ENCODE measurements at regions not wholly inside any gene's neighbourhood (a gene's known extent, or its start where the extent isn't known, plus 50 kb on each side); places are given as distances from the start of the nearest gene placed in this dataset.

DNA sequence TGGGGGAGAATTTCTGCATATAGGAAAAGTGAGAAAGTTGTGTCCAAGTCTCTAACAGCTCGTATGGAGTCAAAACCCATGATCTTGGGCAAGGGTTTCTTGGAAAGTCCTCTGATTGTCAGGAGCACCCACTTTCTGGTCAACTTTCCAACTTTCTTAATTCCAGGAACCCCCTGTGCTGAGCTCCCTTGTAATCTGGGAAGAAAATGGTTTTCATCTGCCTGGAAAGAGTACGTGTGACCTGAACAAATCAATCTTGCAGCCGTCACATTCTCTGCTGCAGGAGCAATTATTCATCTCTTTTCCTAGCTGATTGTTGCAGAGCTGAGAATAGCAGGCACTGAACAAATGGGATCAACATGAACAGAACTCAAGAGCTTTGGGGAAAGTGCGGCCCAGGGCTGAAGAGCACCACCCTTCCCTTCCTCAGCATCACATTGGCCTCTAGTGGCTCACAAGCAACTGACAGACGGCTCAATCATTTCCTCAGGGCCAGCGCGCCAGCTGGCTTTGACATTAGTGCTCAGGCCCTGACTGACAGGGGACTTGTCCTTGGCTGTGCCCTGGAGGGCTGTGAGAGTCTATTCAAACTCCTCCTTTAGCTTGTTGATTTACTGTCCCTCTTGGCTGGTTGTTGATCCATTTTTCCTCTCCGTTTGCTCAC is 295.2 kb downstream of the HLX start:
- Histone ChIP-seq H3K9me3 (peaks cover 0 to 9% of the 10 kb centered on the region in 2 donors), H3K27me3 (no peaks in the 10 kb centered on the region), H3K27ac (no peak overlapping the region), H3K4me1 (peaks cover 0 to 2% of the 10 kb centered on the region in 2 donors), H3K36me3 (no peaks in the 10 kb centered on the region), H3K4me3 (no peak overlapping the region)
- ATAC-seq (no peak), DNase-seq (peak in 3 of 4 donors; percentile 8 to 47 (median 24))
- TF ChIP-seq, protein P1, sequence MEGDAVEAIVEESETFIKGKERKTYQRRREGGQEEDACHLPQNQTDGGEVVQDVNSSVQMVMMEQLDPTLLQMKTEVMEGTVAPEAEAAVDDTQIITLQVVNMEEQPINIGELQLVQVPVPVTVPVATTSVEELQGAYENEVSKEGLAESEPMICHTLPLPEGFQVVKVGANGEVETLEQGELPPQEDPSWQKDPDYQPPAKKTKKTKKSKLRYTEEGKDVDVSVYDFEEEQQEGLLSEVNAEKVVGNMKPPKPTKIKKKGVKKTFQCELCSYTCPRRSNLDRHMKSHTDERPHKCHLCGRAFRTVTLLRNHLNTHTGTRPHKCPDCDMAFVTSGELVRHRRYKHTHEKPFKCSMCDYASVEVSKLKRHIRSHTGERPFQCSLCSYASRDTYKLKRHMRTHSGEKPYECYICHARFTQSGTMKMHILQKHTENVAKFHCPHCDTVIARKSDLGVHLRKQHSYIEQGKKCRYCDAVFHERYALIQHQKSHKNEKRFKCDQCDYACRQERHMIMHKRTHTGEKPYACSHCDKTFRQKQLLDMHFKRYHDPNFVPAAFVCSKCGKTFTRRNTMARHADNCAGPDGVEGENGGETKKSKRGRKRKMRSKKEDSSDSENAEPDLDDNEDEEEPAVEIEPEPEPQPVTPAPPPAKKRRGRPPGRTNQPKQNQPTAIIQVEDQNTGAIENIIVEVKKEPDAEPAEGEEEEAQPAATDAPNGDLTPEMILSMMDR (IDR thresholded peaks at IDR 0.05), result no peak
- intact Hi-C loops (cut with DNase I), result no loop called here

DNA sequence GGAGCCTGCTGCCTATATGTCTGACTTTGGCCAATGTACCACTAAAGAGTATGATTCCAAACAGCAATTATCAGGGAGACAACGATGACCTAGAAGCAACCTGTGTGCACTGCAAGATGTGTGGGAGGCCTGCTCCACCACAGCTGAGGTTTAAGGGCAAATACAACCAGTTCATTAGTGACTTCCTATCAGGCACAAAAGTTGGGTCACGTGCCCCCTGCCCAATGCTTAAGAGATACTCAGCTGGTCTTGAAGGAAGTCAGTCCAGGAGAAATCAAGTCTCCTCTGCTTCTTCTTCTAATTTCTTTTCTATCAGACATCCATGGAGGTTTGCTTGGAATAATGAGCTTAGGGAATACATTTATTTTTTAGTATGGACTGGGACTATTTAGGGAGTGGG is 296.0 kb downstream of the HLX start:
- no peaks in the 10 kb centered on the region for H3K4me1 ChIP-seq
- H3K36me3 ChIP-seq, result no peaks in the 10 kb centered on the region
- ATAC-seq (no peak), DNase-seq (no peak)
- intact Hi-C loops (cut with DNase I), result no loop called here
- peaks cover 0 to 9% of the 10 kb centered on the region in 2 donors for H3K9me3 ChIP-seq
- no peak overlapping the region for H3K27ac ChIP-seq
- TF ChIP-seq, protein P1 (IDR thresholded peaks at IDR 0.05), result no peak
- no peak overlapping the region for H3K4me3 ChIP-seq
- H3K27me3 ChIP-seq, result no peaks in the 10 kb centered on the region

DNA sequence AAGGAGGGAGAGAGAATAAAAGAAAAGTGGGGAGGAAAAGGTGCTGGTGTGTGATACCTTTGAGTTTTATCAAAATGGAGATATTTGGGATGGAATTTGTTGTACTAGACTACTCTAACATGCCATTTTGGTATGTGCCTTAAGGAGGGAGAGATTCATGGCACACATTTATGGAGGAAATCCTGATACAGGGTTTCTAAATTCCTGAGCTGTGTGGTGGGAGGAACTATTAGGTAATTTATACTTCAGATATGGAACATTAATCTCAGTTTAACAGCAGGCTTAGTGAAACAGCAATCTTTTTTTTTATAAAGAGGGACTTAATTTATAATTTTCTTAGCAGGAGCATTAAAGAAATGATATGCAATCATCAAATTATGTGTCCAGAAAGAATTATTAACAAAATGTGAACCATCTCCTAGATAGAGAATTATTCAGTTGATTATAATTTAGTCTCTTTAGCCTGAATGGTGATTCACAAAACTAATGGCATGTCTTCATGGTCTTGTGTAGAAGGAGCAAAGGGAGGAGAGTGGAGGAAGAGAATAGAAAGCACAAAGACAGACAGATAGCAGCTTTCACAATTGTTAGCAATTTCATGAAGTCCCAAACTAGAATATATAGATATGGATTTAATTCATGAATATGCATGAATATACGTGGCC is 301.6 kb downstream of the HLX start:
- H3K27me3 ChIP-seq, result no peaks in the 10 kb centered on the region
- DNase-seq (no peak), ATAC-seq (no peak)
- TF ChIP-seq, protein P1 (IDR thresholded peaks at IDR 0.05), result no peak
- intact Hi-C loops (cut with DNase I), result no loop called here
- H3K4me1 ChIP-seq, result peaks cover 0 to 4% of the 10 kb centered on the region in 2 donors
- H3K27ac ChIP-seq, result no peak overlapping the region
- no peaks in the 10 kb centered on the region for H3K9me3 ChIP-seq
- H3K4me3 ChIP-seq, result no peak overlapping the region
- H3K36me3 ChIP-seq, result no peaks in the 10 kb centered on the region

DNA sequence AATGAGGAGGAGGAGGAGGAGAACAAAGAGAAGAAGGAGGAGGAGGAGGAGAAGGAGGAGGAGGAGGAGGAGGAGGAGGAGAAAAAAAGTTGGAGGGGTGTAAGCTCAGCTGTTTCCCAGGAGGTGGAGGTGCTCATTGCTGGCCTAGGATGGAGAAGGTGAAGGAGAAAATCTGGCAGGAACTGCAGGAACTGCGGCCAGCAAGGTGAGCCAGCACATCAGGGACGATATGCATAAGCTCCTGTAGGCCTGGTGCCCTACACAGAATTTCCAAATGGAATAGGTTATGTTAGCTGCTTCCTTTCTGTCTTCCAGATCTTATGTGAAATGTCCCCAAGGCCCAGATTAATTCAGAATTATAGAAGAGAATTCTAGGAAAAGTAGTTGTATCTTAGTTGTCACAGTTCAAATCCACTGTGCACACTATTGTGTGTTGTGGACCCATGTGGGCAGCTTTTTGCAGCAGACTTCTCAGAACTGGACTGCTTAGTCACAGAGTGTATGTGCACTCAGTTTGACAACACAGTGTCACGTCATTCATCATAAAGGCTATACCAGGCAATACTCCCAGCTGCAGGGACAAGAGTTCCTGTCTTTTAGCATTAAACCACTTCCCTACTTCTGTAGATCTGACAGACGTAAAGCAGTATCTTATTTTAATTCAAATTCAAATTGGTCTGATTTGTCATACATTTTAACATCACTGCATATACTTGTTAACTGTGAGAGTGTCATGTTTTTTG is 303.7 kb downstream of the HLX start:
- Histone ChIP-seq H3K9me3 (no peaks in the 10 kb centered on the region), H3K4me3 (no peak overlapping the region), H3K27me3 (no peaks in the 10 kb centered on the region), H3K27ac (no peak overlapping the region), H3K36me3 (no peaks in the 10 kb centered on the region), H3K4me1 (peaks cover 0 to 8% of the 10 kb centered on the region in 2 donors)
- ATAC-seq (peak; percentile 74), DNase-seq (no peak)
- intact Hi-C loops (cut with DNase I), result no loop called here
- TF ChIP-seq, protein P1 (IDR thresholded peaks at IDR 0.05), result no peak

Data from left lung (tissue), 4 donors.